Testis (tissue), 2 donors: ENCODE measurements at regions not wholly inside any gene's neighbourhood (a gene's known extent, or its start where the extent isn't known, plus 50 kb on each side); places are given as distances from the start of the nearest gene placed in this dataset.

Source experiments
- POLR2A ChIP-seq: fragments of 450-650 bp; IDR thresholded peaks from one replicate; pipeline ENCODE4 v1.6.1; 2017; ENCODE audit warnings: antibody characterized with exemption, mild to moderate bottlenecking, moderate library complexity
- TF ChIP-seq, protein P1 (sequence below), 3 experiments: fragments of 450-650 bp in 2 of 3; fragments of 200-600 bp in 1 of 3; sonication (generic) in 1 of 3; IDR thresholded peaks; one replicate each; pipeline ENCODE4 v1.5.1; 2016 to 2019; ENCODE audit warnings: antibody characterized with exemption in 3 of 3, mild to moderate bottlenecking in 2 of 3, moderate library complexity in 1 of 3

DNA sequence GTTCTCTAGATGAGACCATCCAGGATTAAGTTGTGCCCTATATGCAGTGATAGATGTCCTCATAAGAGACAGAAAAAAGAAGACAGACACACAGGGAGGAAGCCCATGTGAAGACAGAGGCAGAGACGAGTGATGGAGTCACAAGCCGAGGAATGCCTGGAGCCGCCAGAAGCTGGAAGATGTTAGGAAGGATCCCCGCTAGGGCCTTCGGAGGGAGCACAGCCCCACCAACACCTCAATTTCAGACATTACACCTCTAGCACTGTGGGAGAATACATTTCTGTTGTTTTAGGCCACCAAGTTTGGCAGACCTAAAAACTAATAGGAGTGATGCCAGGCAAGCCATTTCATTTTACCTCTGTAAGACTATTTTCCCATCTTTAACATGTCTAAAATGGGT is 458.5 kb downstream of the MED13L start:
- TF ChIP-seq, protein P1, sequence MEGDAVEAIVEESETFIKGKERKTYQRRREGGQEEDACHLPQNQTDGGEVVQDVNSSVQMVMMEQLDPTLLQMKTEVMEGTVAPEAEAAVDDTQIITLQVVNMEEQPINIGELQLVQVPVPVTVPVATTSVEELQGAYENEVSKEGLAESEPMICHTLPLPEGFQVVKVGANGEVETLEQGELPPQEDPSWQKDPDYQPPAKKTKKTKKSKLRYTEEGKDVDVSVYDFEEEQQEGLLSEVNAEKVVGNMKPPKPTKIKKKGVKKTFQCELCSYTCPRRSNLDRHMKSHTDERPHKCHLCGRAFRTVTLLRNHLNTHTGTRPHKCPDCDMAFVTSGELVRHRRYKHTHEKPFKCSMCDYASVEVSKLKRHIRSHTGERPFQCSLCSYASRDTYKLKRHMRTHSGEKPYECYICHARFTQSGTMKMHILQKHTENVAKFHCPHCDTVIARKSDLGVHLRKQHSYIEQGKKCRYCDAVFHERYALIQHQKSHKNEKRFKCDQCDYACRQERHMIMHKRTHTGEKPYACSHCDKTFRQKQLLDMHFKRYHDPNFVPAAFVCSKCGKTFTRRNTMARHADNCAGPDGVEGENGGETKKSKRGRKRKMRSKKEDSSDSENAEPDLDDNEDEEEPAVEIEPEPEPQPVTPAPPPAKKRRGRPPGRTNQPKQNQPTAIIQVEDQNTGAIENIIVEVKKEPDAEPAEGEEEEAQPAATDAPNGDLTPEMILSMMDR (IDR thresholded peaks at IDR 0.05), result no peak
- no peak for TF ChIP-seq POLR2A
